Keratinocyte (primary cell): ENCODE measurements at regions not wholly inside any gene's neighbourhood (a gene's known extent, or its start where the extent isn't known, plus 50 kb on each side); places are given as distances from the start of the nearest gene placed in this dataset.

ENCODE experiments used
- DNase-seq: peaks from one replicate; pipeline ENCODE4 v3.0.0-alpha.2; 2011; ENCODE audit warnings: low read depth, missing footprints, low spot score
- FAIRE-seq: peaks from 2 replicates; lab custom pipeline; 2011; peaks lifted over from hg19 to GRCh38; lab: Jason Lieb, UNC
- H2AFZ ChIP-seq: 2 replicates; pipeline ENCODE4 v1.6.0; 2012; ENCODE audit warnings: low read length, control low read depth, inconsistent platforms; ENCODE audit not compliant: control insufficient read depth
- H3K27ac ChIP-seq: 2 replicates; pipeline ENCODE4 v1.5.1; 2011; ENCODE audit warnings: low read length; ENCODE audit not compliant: control insufficient read depth, insufficient read depth
- H3K27me3 ChIP-seq: 3 replicates; pipeline ENCODE4 v1.6.0; 2011; ENCODE audit warnings: low read length; ENCODE audit not compliant: control insufficient read depth, insufficient read depth; ENCODE audit errors: extremely low read depth
- H3K36me3 ChIP-seq, 2 experiments: 2 replicates in 1 of 2; 3 replicates in 1 of 2; pipeline ENCODE4 v1.5.1; 2011; ENCODE audit warnings: low read length in 2 of 2, mild to moderate bottlenecking in 1 of 2; ENCODE audit not compliant: control insufficient read depth in 2 of 2, insufficient read depth in 2 of 2; ENCODE audit errors: extremely low read depth in 1 of 2
- H3K4me1 ChIP-seq: 3 replicates; pipeline ENCODE4 v1.5.1; 2011; ENCODE audit warnings: low read length; ENCODE audit not compliant: control insufficient read depth, insufficient read depth; ENCODE audit errors: extremely low read depth
- H3K4me2 ChIP-seq: 3 replicates; pipeline ENCODE4 v1.6.0; 2011; ENCODE audit warnings: low read depth, low read length; ENCODE audit not compliant: control insufficient read depth, insufficient read depth; ENCODE audit errors: extremely low read depth
- H3K4me3 ChIP-seq, 3 experiments: fragments of 200-600 bp in 1 of 3; sonication (generic) in 1 of 3; 2 replicates in 2 of 3; 3 replicates in 1 of 3; pipeline ENCODE4 v1.5.1; 2011 to 2016; ENCODE audit warnings: low read length in 3 of 3, mild to moderate bottlenecking in 3 of 3, control low read depth in 2 of 3, inconsistent platforms in 1 of 3, low read depth in 1 of 3, mixed read lengths in 1 of 3, mixed run types in 1 of 3, moderate library complexity in 1 of 3; ENCODE audit not compliant: control insufficient read depth in 2 of 3, insufficient read depth in 2 of 3; ENCODE audit errors: extremely low read depth in 1 of 3
- H3K79me2 ChIP-seq: 2 replicates; pipeline ENCODE4 v1.6.0; 2012; ENCODE audit warnings: low read length; ENCODE audit not compliant: control insufficient read depth, insufficient read depth
- H3K9ac ChIP-seq: 3 replicates; pipeline ENCODE4 v1.6.0; 2011; ENCODE audit warnings: low read length; ENCODE audit not compliant: control insufficient read depth, insufficient read depth; ENCODE audit errors: extremely low read depth
- H3K9me1 ChIP-seq: 3 replicates; pipeline ENCODE4 v1.6.0; 2011; ENCODE audit warnings: low read length; ENCODE audit not compliant: control insufficient read depth, insufficient read depth; ENCODE audit errors: extremely low read depth
- H3K9me3 ChIP-seq: 2 replicates; pipeline ENCODE4 v1.5.1; 2012; ENCODE audit warnings: low read depth, low read length; ENCODE audit not compliant: control insufficient read depth
- H4K20me1 ChIP-seq: 3 replicates; pipeline ENCODE4 v1.6.0; 2011; ENCODE audit warnings: low read length; ENCODE audit not compliant: control insufficient read depth, insufficient read depth; ENCODE audit errors: extremely low read depth
- CTCF ChIP-seq, 3 experiments: IDR thresholded peaks in 1 of 3; conservative IDR thresholded peaks in 1 of 3; optimal IDR thresholded peaks in 1 of 3; 2 replicates in 2 of 3; 3 replicates in 1 of 3; pipeline versions ENCODE3 to v1.5.1; 2011; ENCODE audit warnings: low read length in 3 of 3, mild to moderate bottlenecking in 3 of 3, moderate library complexity in 2 of 3, control low read depth in 1 of 3, inconsistent platforms in 1 of 3; ENCODE audit not compliant: insufficient read depth in 2 of 3; ENCODE audit errors: extremely low read depth in 1 of 3
- EZH2 ChIP-seq: IDR thresholded peaks from one replicate; pipeline ENCODE4 v1.6.1; 2012; ENCODE audit warnings: inconsistent platforms, mild to moderate bottlenecking, low read length, moderate library complexity
- dilution Hi-C: fragments of 300-500 bp; cut with MboI; formaldehyde crosslinking; loops from one replicate; pipeline ENCODE4 v1.7.0; 2020; ENCODE audit warnings: low sequenced_read_pairs; ENCODE audit not compliant: extremely low pct_ligation_motif_present

- H3K9me1 ChIP-seq, result no peaks in the 10 kb centered on the region
- H3K4me2 ChIP-seq, result no peak overlapping the region
- no peak overlapping the region for H3K27ac ChIP-seq
- FAIRE-seq, result no peak
- no peaks in the 10 kb centered on the region for H3K9me3 ChIP-seq
- no peak for DNase-seq
- H3K36me3 ChIP-seq, result no peaks in the 10 kb centered on the region
- no peaks in the 10 kb centered on the region for H4K20me1 ChIP-seq
- H3K79me2 ChIP-seq, result no peaks in the 10 kb centered on the region
- H3K4me1 ChIP-seq, result no peaks in the 10 kb centered on the region
- H2AFZ ChIP-seq, result no peak overlapping the region
- TF ChIP-seq EZH2 (no peak), CTCF (optimal IDR thresholded peaks at IDR 0.05 in 1 of 3, IDR thresholded peaks at IDR 0.05 in 1 of 3, conservative IDR thresholded peaks at IDR 0.05 in 1 of 3; ENCODE audit: extremely low read depth in 1 of 3, insufficient read depth in 2 of 3, low read length in 3 of 3) (no peak)
- no peaks in the 10 kb centered on the region for H3K27me3 ChIP-seq
- dilution Hi-C loops, result no loop called here
- no peak overlapping the region for H3K4me3 ChIP-seq
- no peak overlapping the region for H3K9ac ChIP-seq
These were observed 164.1 kb downstream of the MYCN start for GRCh38 chr2:16104315-16104948.

- Histone ChIP-seq H2AFZ (no peak overlapping the region), H4K20me1 (no peaks in the 10 kb centered on the region), H3K4me1 (no peaks in the 10 kb centered on the region), H3K4me2 (no peak overlapping the region), H3K36me3 (no peaks in the 10 kb centered on the region), H3K27ac (no peak overlapping the region), H3K27me3 (no peaks in the 10 kb centered on the region), H3K4me3 (no peak overlapping the region), H3K9me1 (no peaks in the 10 kb centered on the region), H3K9me3 (no peaks in the 10 kb centered on the region), H3K79me2 (no peaks in the 10 kb centered on the region), H3K9ac (no peak overlapping the region)
- TF ChIP-seq CTCF (optimal IDR thresholded peaks at IDR 0.05 in 1 of 3, IDR thresholded peaks at IDR 0.05 in 1 of 3, conservative IDR thresholded peaks at IDR 0.05 in 1 of 3; ENCODE audit: extremely low read depth in 1 of 3, insufficient read depth in 2 of 3, low read length in 3 of 3) (no peak), EZH2 (no peak)
- DNase-seq (no peak), FAIRE-seq (no peak)
- dilution Hi-C loops, result no loop called here
These were observed 163.4 kb downstream of the MYCN start for GRCh38 chr2:16103614-16104314.
